RWPE1 (cell line): ENCODE measurements at regions not wholly inside any gene's neighbourhood (a gene's known extent, or its start where the extent isn't known, plus 50 kb on each side); places are given as distances from the start of the nearest gene placed in this dataset.
A peak's percentile ranks its signal among the peaks of the same experiment; 100 is the strongest.

Source experiments
- CTCF ChIA-PET: fragments of 350-600 bp; sonication (Branson Sonifier 250); formaldehyde crosslinking; extraction: SDS; loops from one replicate; lab custom pipeline; 2021; lab: Yijun Ruan, JAX
- POLR2A ChIA-PET: fragments of 400-600 bp; formaldehyde crosslinking; extraction: SDS; loops from one replicate; lab custom pipeline; 2020; ENCODE audit warnings: antibody characterized with exemption; ENCODE audit not compliant: low non-redundant PET; lab: Yijun Ruan, JAX
- DNase-seq: peaks from one replicate; pipeline ENCODE4 v3.0.0; 2012; ENCODE audit warnings: low spot score
- H3K27ac ChIP-seq: fragments of 450-650 bp; 2 replicates; pipeline ENCODE4 v1.5.1; 2017
- CTCF ChIP-seq: fragments of 450-650 bp; conservative IDR thresholded peaks from 2 replicates; pipeline ENCODE4 v1.5.1; 2017; ENCODE audit warnings: low read depth, mild to moderate bottlenecking

DNA sequence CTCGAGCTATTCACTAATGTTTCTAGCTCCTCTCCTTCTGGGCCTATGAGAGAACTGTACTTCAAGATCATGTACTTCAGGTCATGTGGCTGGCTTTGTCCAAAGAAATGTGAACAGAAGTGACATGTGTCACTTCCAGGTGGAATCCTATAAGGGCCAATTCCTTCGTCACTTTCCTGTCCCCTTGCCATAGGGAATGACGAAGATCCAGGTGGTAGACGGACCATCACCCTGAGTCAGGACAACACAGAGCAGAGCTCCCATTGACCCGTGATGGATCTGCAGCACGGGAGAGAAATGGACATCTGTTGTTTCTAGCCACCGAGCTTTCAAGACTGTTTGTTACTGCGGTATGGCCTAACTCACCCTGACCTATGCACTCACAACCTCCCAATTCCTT, 157.0 kb downstream of the DRD1 start:
- no peak for TF ChIP-seq CTCF
- peak overlapping the region; percentile 83; the same call in 1 of the 2 replicates for H3K27ac ChIP-seq
- POLR2A ChIA-PET, result no interaction called here
- DNase-seq, result no peak
- CTCF ChIA-PET, result no interaction called here

- peak; percentile 40 for DNase-seq
- CTCF ChIA-PET, result no interaction called here
- TF ChIP-seq CTCF, result no peak
- POLR2A ChIA-PET, result no interaction called here
- no peak overlapping the region for H3K27ac ChIP-seq
Measured at GRCh38 chr5:175285261-175285660, 158.7 kb downstream of the DRD1 start.

DNA sequence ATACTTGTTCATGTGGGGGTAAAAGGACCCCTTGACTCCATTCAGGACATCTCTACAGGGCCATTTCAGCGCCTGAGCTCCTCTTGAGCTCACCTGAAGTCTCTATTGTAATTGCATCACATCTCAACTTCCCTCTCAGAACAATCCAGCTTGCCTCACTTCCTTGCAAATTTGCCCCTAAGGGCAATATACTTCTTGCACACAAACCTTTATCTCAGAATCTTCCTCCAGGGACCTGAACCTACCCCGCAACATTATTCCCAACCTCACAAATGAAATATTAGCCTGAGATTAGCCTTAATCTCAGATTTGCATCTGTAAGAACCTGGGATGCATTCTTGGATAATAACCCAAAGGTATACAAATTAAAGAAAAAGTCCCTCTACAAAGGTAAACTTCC, 159.2 kb downstream of the DRD1 start:
- CTCF ChIA-PET, result interaction anchor here (0.7 kb wide), 1 partner anchor 1079 kb away, joined by 3 read pairs; no protein-coding TSS in a partner anchor

GRCh38 chr5:175282611-175283225, 161.3 kb downstream of the DRD1 start:
- no peak for TF ChIP-seq CTCF
- ChIA-PET CTCF (no interaction called here), POLR2A (no interaction called here)
- DNase-seq, result peak; percentile 22
- H3K27ac ChIP-seq, result no peak overlapping the region

More for the DNA sequence above, 159.2 kb downstream of the DRD1 start:
- no peak for TF ChIP-seq CTCF
- no peak for DNase-seq
- POLR2A ChIA-PET, result no interaction called here
- H3K27ac ChIP-seq, result no peak overlapping the region

DNA sequence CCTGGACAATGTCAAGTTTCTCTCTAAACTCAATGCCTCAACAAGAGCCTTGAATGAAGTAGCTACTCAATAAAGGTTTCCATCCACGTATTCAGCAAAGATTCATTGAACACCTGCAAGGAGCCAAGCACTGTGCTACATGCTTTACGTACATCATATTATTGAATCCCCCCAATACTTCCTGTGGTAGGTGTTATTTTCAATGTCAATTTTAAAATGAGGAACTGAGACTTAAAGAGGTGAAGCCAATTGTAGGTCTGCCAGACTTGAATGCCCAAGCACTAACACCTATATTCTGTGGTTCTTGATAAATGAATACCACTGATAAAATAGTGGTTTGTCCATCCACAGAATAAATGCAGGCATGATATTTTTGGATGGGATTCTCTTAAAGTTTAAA, 162.3 kb downstream of the DRD1 start:
- no peak for DNase-seq
- TF ChIP-seq CTCF, result no peak
- POLR2A ChIA-PET, result no interaction called here
- CTCF ChIA-PET, result interaction anchor here (0.7 kb wide), 1 partner anchor 93 kb away, joined by 3 read pairs; no protein-coding TSS in a partner anchor
- H3K27ac ChIP-seq, result no peak overlapping the region

- POLR2A ChIA-PET, result no interaction called here
- no peak overlapping the region for H3K27ac ChIP-seq
- no peak for TF ChIP-seq CTCF
- no peak for DNase-seq
- CTCF ChIA-PET, result interaction anchor here (0.7 to 1.3 kb wide), 2 partner anchors 93 to 183 kb away, joined by 3 read pairs; no protein-coding TSS in a partner anchor
Measured at GRCh38 chr5:175281257-175281656, 162.7 kb downstream of the DRD1 start.
